Fibroblast of lung (primary cell): ENCODE measurements at regions not wholly inside any gene's neighbourhood (a gene's known extent, or its start where the extent isn't known, plus 50 kb on each side); places are given as distances from the start of the nearest gene placed in this dataset.

Experiments used
- EZH2 ChIP-seq: IDR thresholded peaks from 2 replicates; pipeline ENCODE4 v1.5.1; 2012; ENCODE audit warnings: low read length, control low read depth, mild to moderate bottlenecking; ENCODE audit errors: missing control alignments
- TF ChIP-seq, protein P1 (sequence below), 2 donors: IDR thresholded peaks in 1 of 2; conservative IDR thresholded peaks in 1 of 2; 1 replicate in 1 of 2; 2 replicates in 1 of 2; pipeline ENCODE4 v1.5.1; 2011 to 2012; ENCODE audit warnings: low read length in 2 of 2, control low read depth in 1 of 2, inconsistent platforms in 1 of 2, low read depth in 1 of 2, mild to moderate bottlenecking in 1 of 2

DNA sequence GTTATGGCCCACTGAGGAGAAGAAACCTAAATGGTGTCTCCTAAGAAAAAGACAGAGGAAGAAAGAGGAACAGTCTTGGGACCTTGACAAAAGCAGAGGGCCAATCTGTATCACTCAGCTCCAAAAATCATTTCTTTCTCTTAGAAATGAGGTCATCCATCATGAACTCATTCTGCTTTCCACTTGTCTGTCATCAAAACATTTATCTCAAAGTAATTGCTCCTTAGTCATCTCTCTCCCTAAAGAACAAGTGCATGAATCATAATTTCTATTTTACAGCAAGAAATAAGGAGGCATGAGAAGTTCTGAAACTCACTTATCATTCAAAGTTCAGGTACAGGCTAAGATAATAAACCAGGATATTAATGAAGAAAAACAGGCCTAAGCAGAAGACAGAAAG lies 375.6 kb downstream of the KCNA4 start:
- TF ChIP-seq, protein P1, sequence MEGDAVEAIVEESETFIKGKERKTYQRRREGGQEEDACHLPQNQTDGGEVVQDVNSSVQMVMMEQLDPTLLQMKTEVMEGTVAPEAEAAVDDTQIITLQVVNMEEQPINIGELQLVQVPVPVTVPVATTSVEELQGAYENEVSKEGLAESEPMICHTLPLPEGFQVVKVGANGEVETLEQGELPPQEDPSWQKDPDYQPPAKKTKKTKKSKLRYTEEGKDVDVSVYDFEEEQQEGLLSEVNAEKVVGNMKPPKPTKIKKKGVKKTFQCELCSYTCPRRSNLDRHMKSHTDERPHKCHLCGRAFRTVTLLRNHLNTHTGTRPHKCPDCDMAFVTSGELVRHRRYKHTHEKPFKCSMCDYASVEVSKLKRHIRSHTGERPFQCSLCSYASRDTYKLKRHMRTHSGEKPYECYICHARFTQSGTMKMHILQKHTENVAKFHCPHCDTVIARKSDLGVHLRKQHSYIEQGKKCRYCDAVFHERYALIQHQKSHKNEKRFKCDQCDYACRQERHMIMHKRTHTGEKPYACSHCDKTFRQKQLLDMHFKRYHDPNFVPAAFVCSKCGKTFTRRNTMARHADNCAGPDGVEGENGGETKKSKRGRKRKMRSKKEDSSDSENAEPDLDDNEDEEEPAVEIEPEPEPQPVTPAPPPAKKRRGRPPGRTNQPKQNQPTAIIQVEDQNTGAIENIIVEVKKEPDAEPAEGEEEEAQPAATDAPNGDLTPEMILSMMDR (conservative IDR thresholded peaks at IDR 0.05 in 1 of 2, IDR thresholded peaks at IDR 0.05 in 1 of 2; ENCODE audit: low read depth in 1 of 2, low read length in 2 of 2) = no peak
- TF ChIP-seq EZH2 = no peak
